SW 1271 (cell line): ENCODE measurements at regions not wholly inside any gene's neighbourhood (a gene's known extent, or its start where the extent isn't known, plus 50 kb on each side); places are given as distances from the start of the nearest gene placed in this dataset.
A peak's percentile ranks its signal among the peaks of the same experiment; 100 is the strongest.
"Not testable (repeated sequence)": the region's sequence is repeated elsewhere in the genome, so short reads cannot be mapped to it uniquely, and the experiment has no call there.

Source experiments
- DNase-seq, 2 experiments: peaks; one replicate each; lab custom pipeline; 2025; lab: John Stamatoyannopoulos, UW

GRCh38 chr4:27638163-27638915, 777.7 kb downstream of the STIM2 start:
- DNase-seq = no peak

GRCh38 chr4:27643101-27643500, 782.5 kb downstream of the STIM2 start:
- no peak for DNase-seq

GRCh38 chr4:27648416-27648815, 787.8 kb downstream of the STIM2 start:
- DNase-seq = no peak

GRCh38 chr4:27662426-27662825, 801.8 kb downstream of the STIM2 start:
- DNase-seq = no peak

GRCh38 chr4:27666943-27667342, 806.3 kb downstream of the STIM2 start:
- peak in 1 of 2 experiments; percentile 28 for DNase-seq

- no peak for DNase-seq
These were observed 807.4 kb downstream of the STIM2 start for GRCh38 chr4:27668001-27668400.

GRCh38 chr4:27678027-27678426, 817.4 kb downstream of the STIM2 start:
- no peak for DNase-seq

GRCh38 chr4:27684610-27685011, 824.0 kb downstream of the STIM2 start:
- DNase-seq = peak; percentile 8 to 36

GRCh38 chr4:27685091-27685490, 824.5 kb downstream of the STIM2 start:
- no peak for DNase-seq

GRCh38 chr4:27685947-27686346, 825.3 kb downstream of the STIM2 start:
- DNase-seq = no peak

- DNase-seq = peak in 1 of 2 experiments; percentile 17
These were observed 831.5 kb downstream of the STIM2 start for GRCh38 chr4:27692158-27692557.

GRCh38 chr4:27692868-27693634, 832.4 kb downstream of the STIM2 start:
- DNase-seq = no peak

- DNase-seq = not testable (repeated sequence)
These were observed 835.6 kb downstream of the STIM2 start for GRCh38 chr4:27696257-27696656.

- DNase-seq = no peak
These were observed 841.0 kb downstream of the STIM2 start for GRCh38 chr4:27701606-27702005.

GRCh38 chr4:27702730-27703431, 842.2 kb downstream of the STIM2 start:
- peak in 1 of 2 experiments; percentile 6 for DNase-seq

GRCh38 chr4:27703771-27704170, 843.1 kb downstream of the STIM2 start:
- DNase-seq = no peak

GRCh38 chr4:27711041-27711440, 850.4 kb downstream of the STIM2 start:
- no peak for DNase-seq

GRCh38 chr4:27714073-27714472, 853.4 kb downstream of the STIM2 start:
- no peak for DNase-seq

- DNase-seq = no peak
These were observed 856.2 kb downstream of the STIM2 start for GRCh38 chr4:27716693-27717430.

GRCh38 chr4:27717431-27717755, 856.8 kb downstream of the STIM2 start:
- no peak for DNase-seq

GRCh38 chr4:27720010-27720766, 859.5 kb downstream of the STIM2 start:
- no peak for DNase-seq
